CD14-positive monocyte (primary cell): ENCODE measurements at regions not wholly inside any gene's neighbourhood (a gene's known extent, or its start where the extent isn't known, plus 50 kb on each side); places are given as distances from the start of the nearest gene placed in this dataset.

Experiments used
- DNase-seq, 3 donors: peaks; one replicate each; pipeline ENCODE4 v3.0.0-alpha.2; 2011 to 2022
- H2AFZ ChIP-seq: 2 replicates; pipeline ENCODE4 v1.6.0; 2012; ENCODE audit warnings: mild to moderate bottlenecking, low read depth, low read length, inconsistent platforms; ENCODE audit not compliant: insufficient read depth, poor library complexity, severe bottlenecking
- H3K27ac ChIP-seq, 2 donors: 1 replicate in 1 of 2; 2 replicates in 1 of 2; pipeline ENCODE4 v1.5.1; 2012 to 2013; ENCODE audit warnings: low read length in 2 of 2, control low read depth in 1 of 2, inconsistent platforms in 1 of 2, low read depth in 1 of 2, mild to moderate bottlenecking in 1 of 2
- H3K27me3 ChIP-seq, 2 donors: one replicate each; pipeline versions ENCODE4 v1.6.0 to v1.6.1; 2011 to 2013; ENCODE audit warnings: low read length in 2 of 2; ENCODE audit not compliant: control insufficient read depth in 2 of 2, insufficient read depth in 2 of 2
- H3K36me3 ChIP-seq, 2 donors: replicated peaks in 1 of 2; 1 replicate in 1 of 2; 2 replicates in 1 of 2; pipeline versions ENCODE4 v1.5.1 to v1.6.1; 2012 to 2013; ENCODE audit warnings: low read length in 2 of 2, control low read depth in 1 of 2, inconsistent platforms in 1 of 2, mild to moderate bottlenecking in 1 of 2; ENCODE audit not compliant: insufficient read depth in 2 of 2, control insufficient read depth in 1 of 2
- H3K4me1 ChIP-seq, 2 donors: 1 replicate in 1 of 2; 2 replicates in 1 of 2; pipeline versions ENCODE4 v1.5.1 to v1.6.1; 2012 to 2013; ENCODE audit warnings: low read length in 2 of 2, control low read depth in 1 of 2, inconsistent platforms in 1 of 2, mild to moderate bottlenecking in 1 of 2, moderate library complexity in 1 of 2; ENCODE audit not compliant: insufficient read depth in 2 of 2, control insufficient read depth in 1 of 2
- H3K4me2 ChIP-seq: replicated peaks from 2 replicates; pipeline ENCODE3; 2012; ENCODE audit warnings: low read length, moderate library complexity, mild to moderate bottlenecking; ENCODE audit not compliant: poor library complexity, severe bottlenecking; ENCODE audit errors: extremely low read depth
- H3K4me3 ChIP-seq, 3 experiments: fragments of 200-600 bp in 1 of 3; sonication (generic) in 1 of 3; replicated peaks in 1 of 3; 1 replicate in 2 of 3; 2 replicates in 1 of 3; pipeline ENCODE4 v1.5.1; 2011 to 2013; ENCODE audit warnings: low read length in 3 of 3, mild to moderate bottlenecking in 3 of 3, control low read depth in 2 of 3, low read depth in 2 of 3, inconsistent platforms in 1 of 3, moderate library complexity in 1 of 3
- H3K79me2 ChIP-seq: 2 replicates; pipeline ENCODE4 v1.6.0; 2012; ENCODE audit warnings: mild to moderate bottlenecking, control low read depth, inconsistent platforms, low read length, moderate library complexity; ENCODE audit not compliant: insufficient read depth
- H3K9ac ChIP-seq: 2 replicates; pipeline ENCODE4 v1.6.0; 2017; ENCODE audit warnings: low read length, mild to moderate bottlenecking; ENCODE audit not compliant: insufficient read depth, poor library complexity, severe bottlenecking
- H3K9me3 ChIP-seq, 2 donors: replicated peaks in 1 of 2; 1 replicate in 1 of 2; 2 replicates in 1 of 2; pipeline versions ENCODE4 v1.5.1 to v1.6.1; 2012 to 2013; ENCODE audit warnings: low read length in 2 of 2, control low read depth in 1 of 2; ENCODE audit not compliant: control insufficient read depth in 1 of 2, insufficient read depth in 1 of 2
- H4K20me1 ChIP-seq: 2 replicates; pipeline ENCODE4 v1.6.0; 2012; ENCODE audit warnings: mild to moderate bottlenecking, low read length, control low read depth, moderate library complexity; ENCODE audit not compliant: insufficient read depth
- H3K27ac Mint-ChIP-seq, 7 donors: one replicate each; pipeline ENCODE4 v1.8.0; 2020; ENCODE audit warnings: mild to moderate bottlenecking in 7 of 7, mixed read lengths in 7 of 7, moderate library complexity in 6 of 7, inconsistent platforms in 2 of 7
- H3K27me3 Mint-ChIP-seq, 3 donors: one replicate each; pipeline ENCODE4 v1.8.0; 2021 to 2022; ENCODE audit warnings: low read depth in 3 of 3, mild to moderate bottlenecking in 3 of 3, mixed read lengths in 3 of 3, moderate library complexity in 3 of 3, inconsistent platforms in 1 of 3
- H3K36me3 Mint-ChIP-seq, 2 donors: one replicate each; pipeline ENCODE4 v1.8.0; 2020; ENCODE audit warnings: mixed read lengths in 2 of 2, inconsistent platforms in 1 of 2, mild to moderate bottlenecking in 1 of 2
- H3K4me1 Mint-ChIP-seq: one replicate; pipeline ENCODE4 v1.8.0; 2020; ENCODE audit warnings: mild to moderate bottlenecking, mixed read lengths
- H3K4me3 Mint-ChIP-seq, 2 donors: one replicate each; pipeline ENCODE4 v1.8.0; 2020; ENCODE audit warnings: mild to moderate bottlenecking in 2 of 2, mixed read lengths in 2 of 2, moderate library complexity in 1 of 2
- H3K9me3 Mint-ChIP-seq, 7 donors: one replicate each; pipeline ENCODE4 v1.8.0; 2020 to 2022; ENCODE audit warnings: mixed read lengths in 7 of 7, mild to moderate bottlenecking in 6 of 7, moderate library complexity in 6 of 7, inconsistent platforms in 2 of 7
- CTCF ChIP-seq: fragments of 200-600 bp; IDR thresholded peaks from one replicate; pipeline ENCODE4 v1.8.0; 2022; ENCODE audit warnings: antibody characterized with exemption, mild to moderate bottlenecking
- WGBS: methylation state at CpG from one replicate; pipeline ENCODE4 v1.1.5; 2013; ENCODE audit warnings: missing lambda C conversion rate; ENCODE audit not compliant: insufficient coverage; 5-methylcytosine and 5-hydroxymethylcytosine counted together
- intact Hi-C, 2 donors: fragments of 100-400 bp; cut with micrococcal nuclease; formaldehyde crosslinking; loops; one replicate each; pipeline versions ENCODE4 v1.15.0 to v1.15.1; 2023

DNA sequence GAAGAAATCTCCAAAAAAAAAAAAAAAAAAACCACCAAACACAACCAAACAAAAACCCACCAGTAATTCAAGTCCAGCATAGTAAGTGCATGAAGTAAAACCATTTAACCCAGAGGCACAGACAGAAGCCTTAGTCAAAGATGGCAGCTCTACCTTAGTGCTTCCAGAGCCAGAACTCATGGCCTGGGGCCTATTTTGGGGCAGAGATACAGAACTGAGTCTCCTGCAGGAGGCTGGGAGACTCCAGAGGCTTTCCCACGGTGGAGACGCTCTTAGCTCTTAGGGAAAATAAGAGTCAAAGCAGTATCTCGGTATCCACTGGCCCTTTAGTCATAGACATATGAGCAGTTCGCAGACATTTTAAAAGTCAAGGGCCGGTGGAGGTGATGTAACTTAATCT, 129.5 kb downstream of the GPX5 start:
- Histone ChIP-seq H3K79me2 (no peaks in the 10 kb centered on the region), H3K27ac (no peak overlapping the region), H3K4me3 (no peak overlapping the region), H3K36me3 (no peaks in the 10 kb centered on the region), H3K4me1 (peaks cover 0 to 8% of the 10 kb centered on the region in 2 donors), H4K20me1 (no peaks in the 10 kb centered on the region), H3K27me3 (peaks cover 49 to 54% of the 10 kb centered on the region in 2 donors), H3K9me3 (peaks cover 0 to 9% of the 10 kb centered on the region in 2 donors), H3K9ac (no peak overlapping the region), H3K4me2 (no peak overlapping the region), H2AFZ (no peak overlapping the region)
- WGBS = 84% methylated on average over 5 of the region's 5 CpGs
- H3K4me3 Mint-ChIP-seq = no peak overlapping the region
- no peak for DNase-seq
- H3K4me1 Mint-ChIP-seq = peaks cover 18% of the 10 kb centered on the region
- peaks cover 0 to 3% of the 10 kb centered on the region in 2 donors for H3K36me3 Mint-ChIP-seq
- intact Hi-C loops = no loop called here
- no peak for TF ChIP-seq CTCF
- H3K27ac Mint-ChIP-seq = no peak overlapping the region
- H3K27me3 Mint-ChIP-seq = peaks cover 53 to 68% (median 59%) of the 10 kb centered on the region in 3 donors
- H3K9me3 Mint-ChIP-seq = peaks cover 0 to 21% (median 13%) of the 10 kb centered on the region in 7 donors

- H3K4me2 ChIP-seq = no peak overlapping the region
- H4K20me1 ChIP-seq = no peaks in the 10 kb centered on the region
- H3K27ac ChIP-seq = no peak overlapping the region
- Mint-ChIP-seq H3K4me3 (peak overlapping the region in 1 of 2 donors; percentile 66), H3K36me3 (peaks cover 0 to 3% of the 10 kb centered on the region in 2 donors), H3K27me3 (peaks cover 50 to 66% (median 59%) of the 10 kb centered on the region in 3 donors), H3K4me1 (peaks cover 18% of the 10 kb centered on the region), H3K27ac (no peak overlapping the region), H3K9me3 (peaks cover 0 to 23% (median 13%) of the 10 kb centered on the region in 7 donors)
- no peaks in the 10 kb centered on the region for H3K36me3 ChIP-seq
- H3K4me3 ChIP-seq = no peak overlapping the region
- TF ChIP-seq CTCF = no peak
- peaks cover 48 to 62% of the 10 kb centered on the region in 2 donors for H3K27me3 ChIP-seq
- no peak for DNase-seq
- peaks cover 0 to 8% of the 10 kb centered on the region in 2 donors for H3K4me1 ChIP-seq
- H3K79me2 ChIP-seq = no peaks in the 10 kb centered on the region
- H3K9me3 ChIP-seq = peaks cover 0 to 9% of the 10 kb centered on the region in 2 donors
- WGBS = 48% methylated on average over 2 of the region's 3 CpGs
- no peak overlapping the region for H2AFZ ChIP-seq
- no peak overlapping the region for H3K9ac ChIP-seq
- intact Hi-C loops = no loop called here
Observed at GRCh38 chr6:28656715-28657114, 131.0 kb downstream of the GPX5 start.
